Caco-2 (cell line): ENCODE measurements at regions not wholly inside any gene's neighbourhood (a gene's known extent, or its start where the extent isn't known, plus 50 kb on each side); places are given as distances from the start of the nearest gene placed in this dataset.

Source experiments
- BruUV-seq: library from RNA; stranded (reverse); fragments of 400-500 nt; replicated peaks from 2 replicates; lab custom pipeline; 2021; lab: Mats Ljungman, UMichigan
- CTCF ChIA-PET: fragments of 300-600 bp; sonication (Branson Sonifier 250); formaldehyde crosslinking; loops from one replicate; lab custom pipeline; 2022; ENCODE audit warnings: antibody characterized with exemption; lab: Charles Lee
- POLR2A ChIA-PET: fragments of 300-600 bp; sonication (Branson Sonifier 250); formaldehyde crosslinking; loops from one replicate; lab custom pipeline; 2022; ENCODE audit warnings: antibody characterized with exemption; lab: Charles Lee
- DNase-seq, 2 experiments: peaks; one replicate each; pipeline versions ENCODE4 v3.0.0 to v3.0.0-alpha.2; 2020 to 2022
- H3K27me3 ChIP-seq: replicated peaks from 2 replicates; pipeline ENCODE4 v1.6.0; 2011; ENCODE audit warnings: low read length; ENCODE audit not compliant: control insufficient read depth, insufficient read depth
- H3K36me3 ChIP-seq: 2 replicates; pipeline ENCODE4 v1.5.1; 2011; ENCODE audit warnings: low read length; ENCODE audit not compliant: control insufficient read depth, insufficient read depth
- H3K4me1 ChIP-seq: fragments of 250-450 bp; sonication (Bioruptor Pico); 2 replicates; pipeline ENCODE4 v1.5.1; 2020; ENCODE audit warnings: mild to moderate bottlenecking
- H3K4me3 ChIP-seq: 2 replicates; pipeline ENCODE4 v1.5.1; 2011; ENCODE audit warnings: low read depth, mild to moderate bottlenecking, control low read depth, low read length
- H3K9me3 ChIP-seq: fragments of 250-450 bp; sonication (Bioruptor Pico); 2 replicates; pipeline ENCODE4 v1.5.1; 2020; ENCODE audit warnings: mild to moderate bottlenecking, moderate library complexity
- H3K27ac Mint-ChIP-seq: one replicate; pipeline ENCODE4 v1.8.0; 2022; ENCODE audit warnings: mixed read lengths; ENCODE audit not compliant: unreplicated experiment
- H3K27me3 Mint-ChIP-seq: one replicate; pipeline ENCODE4 v1.8.0; 2022; ENCODE audit warnings: mixed read lengths; ENCODE audit not compliant: insufficient read depth, unreplicated experiment
- H3K36me3 Mint-ChIP-seq: one replicate; pipeline ENCODE4 v1.8.0; 2022; ENCODE audit warnings: mild to moderate bottlenecking, mixed read lengths; ENCODE audit not compliant: insufficient read depth, unreplicated experiment
- H3K4me1 Mint-ChIP-seq: one replicate; pipeline ENCODE4 v1.8.0; 2022; ENCODE audit warnings: low read depth, mixed read lengths; ENCODE audit not compliant: unreplicated experiment
- H3K4me3 Mint-ChIP-seq: one replicate; pipeline ENCODE4 v1.8.0; 2022; ENCODE audit warnings: mild to moderate bottlenecking, moderate library complexity, mixed read lengths; ENCODE audit not compliant: unreplicated experiment
- H3K9me3 Mint-ChIP-seq: one replicate; pipeline ENCODE4 v1.8.0; 2022; ENCODE audit warnings: mixed read lengths; ENCODE audit not compliant: unreplicated experiment
- CTCF ChIP-seq, 2 experiments: fragments of 200-600 bp in 1 of 2; IDR thresholded peaks; 1 replicate in 1 of 2; 2 replicates in 1 of 2; pipeline versions ENCODE4 v1.5.1 to v1.8.0; 2011 to 2022; ENCODE audit warnings: antibody characterized with exemption in 1 of 2, control low read depth in 1 of 2, inconsistent platforms in 1 of 2, low read depth in 1 of 2, low read length in 1 of 2, mild to moderate bottlenecking in 1 of 2, moderate library complexity in 1 of 2; ENCODE audit not compliant: insufficient read depth in 1 of 2, severe bottlenecking in 1 of 2, unreplicated experiment in 1 of 2
- intact Hi-C: fragments of 100-400 bp; cut with micrococcal nuclease; formaldehyde crosslinking; loops from one replicate; pipeline ENCODE4 v1.10.0; 2022; ENCODE audit not compliant: unreplicated experiment

DNA sequence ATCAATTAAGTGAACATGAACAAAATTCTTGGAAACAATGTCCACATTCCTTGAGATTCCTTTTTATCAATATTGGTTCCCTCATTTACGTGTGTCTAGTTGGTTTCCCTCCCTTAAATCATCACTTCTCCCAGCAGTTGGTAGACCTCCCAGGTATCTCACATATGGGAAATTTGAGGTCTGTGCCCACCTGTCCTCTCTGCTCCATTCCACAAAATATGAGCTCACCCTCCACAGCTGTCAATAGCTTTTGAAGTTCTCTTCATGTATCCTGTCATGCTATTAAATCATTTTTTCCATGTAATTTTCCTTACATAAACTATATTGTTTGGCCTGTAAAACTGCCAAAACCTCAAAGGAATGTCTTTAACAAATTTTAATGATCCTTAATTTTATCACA, 992.2 kb upstream of the ACVR2A start:
- H3K27ac Mint-ChIP-seq, result no peak overlapping the region
- intact Hi-C loops, result no loop called here
- H3K4me1 ChIP-seq, result no peaks in the 10 kb centered on the region
- ChIA-PET CTCF (no interaction called here), POLR2A (no interaction called here)
- H3K36me3 ChIP-seq, result no peaks in the 10 kb centered on the region
- H3K27me3 Mint-ChIP-seq, result peaks cover 2% of the 10 kb centered on the region
- DNase-seq, result no peak
- H3K27me3 ChIP-seq, result no peaks in the 10 kb centered on the region
- no peaks in the 10 kb centered on the region for H3K9me3 ChIP-seq
- H3K9me3 Mint-ChIP-seq, result no peaks in the 10 kb centered on the region
- H3K4me1 Mint-ChIP-seq, result no peaks in the 10 kb centered on the region
- no peak for TF ChIP-seq CTCF (IDR thresholded peaks at IDR 0.05; ENCODE audit: insufficient read depth in 1 of 2, low read depth in 1 of 2, low read length in 1 of 2, severe bottlenecking in 1 of 2, unreplicated experiment in 1 of 2)
- no peak overlapping the region for H3K4me3 ChIP-seq
- no peak overlapping the region for H3K4me3 Mint-ChIP-seq
- no peaks in the 10 kb centered on the region for H3K36me3 Mint-ChIP-seq
- BruUV-seq, result no TSS peak

- H3K36me3 Mint-ChIP-seq, result no peaks in the 10 kb centered on the region
- ChIA-PET CTCF (no interaction called here), POLR2A (no interaction called here)
- BruUV-seq, result no TSS peak
- no peaks in the 10 kb centered on the region for H3K4me1 ChIP-seq
- no peak overlapping the region for H3K4me3 Mint-ChIP-seq
- no peaks in the 10 kb centered on the region for H3K27me3 ChIP-seq
- intact Hi-C loops, result no loop called here
- no peak for TF ChIP-seq CTCF (IDR thresholded peaks at IDR 0.05; ENCODE audit: insufficient read depth in 1 of 2, low read depth in 1 of 2, low read length in 1 of 2, severe bottlenecking in 1 of 2, unreplicated experiment in 1 of 2)
- H3K9me3 ChIP-seq, result no peaks in the 10 kb centered on the region
- H3K9me3 Mint-ChIP-seq, result no peaks in the 10 kb centered on the region
- H3K36me3 ChIP-seq, result no peaks in the 10 kb centered on the region
- no peak for DNase-seq
- H3K4me1 Mint-ChIP-seq, result no peaks in the 10 kb centered on the region
- no peak overlapping the region for H3K4me3 ChIP-seq
- H3K27ac Mint-ChIP-seq, result no peak overlapping the region
- peaks cover 2% of the 10 kb centered on the region for H3K27me3 Mint-ChIP-seq
Measured at GRCh38 chr2:146850746-146851145, 994.1 kb upstream of the ACVR2A start.

GRCh38 chr2:146847846-146848245, 997.0 kb upstream of the ACVR2A start:
- Mint-ChIP-seq H3K4me1 (no peaks in the 10 kb centered on the region), H3K27me3 (peaks cover 6% of the 10 kb centered on the region), H3K27ac (no peak overlapping the region), H3K36me3 (no peaks in the 10 kb centered on the region), H3K9me3 (no peaks in the 10 kb centered on the region), H3K4me3 (no peak overlapping the region)
- POLR2A ChIA-PET, result no interaction called here
- no peaks in the 10 kb centered on the region for H3K9me3 ChIP-seq
- BruUV-seq, result no TSS peak
- no peaks in the 10 kb centered on the region for H3K36me3 ChIP-seq
- no peak for TF ChIP-seq CTCF (IDR thresholded peaks at IDR 0.05; ENCODE audit: insufficient read depth in 1 of 2, low read depth in 1 of 2, low read length in 1 of 2, severe bottlenecking in 1 of 2, unreplicated experiment in 1 of 2)
- H3K4me3 ChIP-seq, result no peak overlapping the region
- no peak for DNase-seq
- CTCF ChIA-PET, result no interaction called here
- no peaks in the 10 kb centered on the region for H3K27me3 ChIP-seq
- intact Hi-C loops, result no loop called here
- no peaks in the 10 kb centered on the region for H3K4me1 ChIP-seq
